Suppressor macrophage treated with lipopolysaccharide for 4 hours (primary cell): ENCODE measurements at regions not wholly inside any gene's neighbourhood (a gene's known extent, or its start where the extent isn't known, plus 50 kb on each side); places are given as distances from the start of the nearest gene placed in this dataset.

ENCODE experiments used
- DNase-seq: peaks from one replicate; pipeline ENCODE4 v3.0.0-alpha.2; 2020

GRCh38 chr5:116654925-116655324, 80.3 kb upstream of the SEMA6A start:
- DNase-seq, result no peak

GRCh38 chr5:116652903-116653302, 78.3 kb upstream of the SEMA6A start:
- no peak for DNase-seq

DNA sequence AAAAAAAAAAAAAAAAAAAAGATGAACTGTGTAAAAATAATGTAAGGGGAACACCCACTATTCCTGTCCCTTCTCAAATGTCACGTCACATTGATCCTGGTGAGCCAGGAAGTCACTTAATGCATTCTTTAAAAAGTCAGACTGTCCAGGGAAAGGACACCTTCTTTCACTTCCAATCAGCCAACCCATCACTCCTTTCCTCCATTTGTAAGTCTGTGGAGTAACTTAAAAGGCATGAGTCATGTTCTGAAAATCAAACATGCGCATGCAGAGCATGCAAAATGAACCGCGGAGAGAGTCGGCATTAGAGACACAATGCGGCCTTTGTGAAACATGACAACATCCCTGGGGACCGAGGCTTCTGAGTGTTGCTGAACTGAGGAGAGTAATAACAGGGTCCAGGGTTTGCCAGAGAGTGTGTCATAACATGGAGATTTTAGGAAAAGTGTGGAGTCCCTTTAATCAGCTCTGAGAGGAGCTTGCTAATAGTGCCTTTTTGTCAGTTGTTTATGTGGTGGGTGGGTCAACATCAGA, 77.6 kb upstream of the SEMA6A start:
- no peak for DNase-seq

DNA sequence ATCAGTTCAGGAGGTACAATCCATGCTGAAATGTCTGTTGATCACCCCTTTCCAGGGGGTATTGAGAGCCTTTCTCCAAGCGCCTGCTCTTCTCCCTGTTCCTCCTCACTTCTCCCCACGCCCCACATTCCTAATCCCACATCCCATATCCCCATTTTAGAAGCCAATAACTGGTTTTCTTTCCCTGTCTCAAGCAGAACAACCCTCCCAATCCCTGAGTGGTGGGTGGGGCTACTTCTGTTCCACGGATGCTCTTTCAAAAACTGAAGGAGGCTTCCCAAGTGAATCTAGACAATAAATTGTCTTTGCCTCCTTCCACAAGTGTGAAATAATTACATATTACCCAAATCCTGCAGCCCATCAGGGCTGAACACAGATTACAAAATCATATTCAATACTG, 77.0 kb upstream of the SEMA6A start:
- DNase-seq, result no peak

DNA sequence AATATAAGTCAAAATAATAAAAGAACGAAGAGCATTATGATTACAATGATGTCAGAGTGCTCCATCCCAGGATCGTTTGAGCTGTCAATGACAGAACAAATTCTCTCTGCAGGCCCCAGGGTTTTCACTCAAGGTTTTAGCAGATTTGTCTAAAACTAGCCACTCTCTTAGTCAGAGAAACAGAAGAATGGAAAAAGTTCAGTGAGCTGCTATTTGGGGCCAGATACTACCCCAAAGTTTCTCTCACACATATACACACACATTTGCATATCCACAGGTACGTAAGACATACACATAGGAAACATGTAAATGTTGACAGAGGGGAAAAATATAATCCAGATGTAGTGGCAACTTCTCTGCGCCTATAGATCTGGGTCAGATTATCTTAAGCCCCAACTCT, 76.3 kb upstream of the SEMA6A start:
- DNase-seq, result no peak

DNA sequence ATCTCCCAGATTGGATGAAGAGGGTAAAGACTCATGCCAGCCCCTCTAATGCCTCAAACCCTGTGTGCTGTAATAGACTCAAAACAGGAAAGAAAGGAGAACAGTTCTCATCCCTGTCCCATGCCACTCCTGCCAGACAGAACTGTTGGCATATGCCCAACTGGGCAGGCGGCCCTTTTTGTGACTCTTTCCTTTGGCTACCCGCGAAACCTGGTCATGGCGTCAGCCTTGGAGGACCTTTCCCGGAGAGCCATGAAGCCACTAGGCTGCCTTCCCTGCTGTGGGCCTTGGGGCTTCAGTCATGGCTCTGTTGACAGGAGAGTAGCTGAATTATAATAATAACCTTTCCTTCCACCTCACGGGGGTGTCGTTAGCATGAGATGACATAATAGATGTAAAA, 75.9 kb upstream of the SEMA6A start:
- DNase-seq, result no peak

- DNase-seq, result no peak
Measured at GRCh38 chr5:116646611-116647289, 72.1 kb upstream of the SEMA6A start.

DNA sequence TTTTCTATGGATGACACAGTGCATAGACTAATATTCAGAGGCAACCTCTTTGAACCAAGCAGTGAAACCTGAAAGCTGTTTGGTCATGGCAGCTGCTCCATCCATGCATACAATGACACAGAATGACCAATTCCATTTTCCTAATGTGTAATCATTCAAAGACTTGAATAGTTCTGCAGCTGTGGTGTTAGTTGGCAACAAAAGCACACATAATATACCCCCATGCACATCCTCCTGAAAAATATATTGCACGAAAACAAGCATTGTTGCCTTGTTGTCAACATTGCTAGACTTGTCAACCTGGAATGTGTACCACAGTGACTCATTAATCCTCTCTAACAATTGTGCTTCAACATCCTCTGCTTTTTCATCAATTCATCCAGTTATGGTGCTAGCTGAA, 71.0 kb upstream of the SEMA6A start:
- DNase-seq, result no peak

DNA sequence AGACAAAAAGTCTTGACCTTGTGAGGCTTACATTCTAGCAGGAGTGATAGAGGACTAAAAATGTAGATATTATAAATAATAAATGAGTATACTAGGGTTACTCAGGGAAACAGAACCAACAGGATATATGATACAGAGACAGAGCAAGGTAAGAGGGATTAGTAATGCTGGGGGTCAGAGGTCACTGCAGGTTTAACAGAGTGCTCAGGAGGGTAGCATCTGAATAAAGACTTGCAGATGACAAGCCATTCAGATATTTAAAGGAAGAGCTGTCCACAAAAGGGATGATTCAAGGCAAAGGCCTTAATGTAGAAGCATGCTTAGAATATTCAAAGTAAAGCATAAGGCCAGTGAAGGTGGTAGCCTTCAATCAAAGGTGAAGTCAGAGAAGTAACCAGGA, 65.6 kb upstream of the SEMA6A start:
- no peak for DNase-seq

GRCh38 chr5:116637149-116637740, 62.6 kb upstream of the SEMA6A start:
- DNase-seq, result no peak

DNA sequence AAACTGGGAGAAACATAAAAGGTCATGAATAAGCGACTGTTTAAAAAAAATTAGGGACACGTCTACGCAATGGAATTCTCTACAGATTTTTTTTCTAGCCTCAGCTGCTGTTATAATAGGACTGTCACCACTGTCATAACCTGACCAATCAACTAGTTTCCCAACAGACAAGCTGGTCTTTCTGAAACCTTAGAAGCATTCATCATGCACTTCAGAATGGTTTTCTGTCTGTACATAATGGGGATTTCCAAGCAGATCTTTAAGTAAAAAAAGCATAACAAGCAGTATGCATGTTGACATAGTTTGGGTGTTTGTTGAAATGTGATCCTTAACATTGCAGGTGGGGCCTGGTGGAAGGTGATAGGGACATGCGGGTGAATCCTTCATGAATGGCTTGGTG, 58.3 kb upstream of the SEMA6A start:
- no peak for DNase-seq

DNA sequence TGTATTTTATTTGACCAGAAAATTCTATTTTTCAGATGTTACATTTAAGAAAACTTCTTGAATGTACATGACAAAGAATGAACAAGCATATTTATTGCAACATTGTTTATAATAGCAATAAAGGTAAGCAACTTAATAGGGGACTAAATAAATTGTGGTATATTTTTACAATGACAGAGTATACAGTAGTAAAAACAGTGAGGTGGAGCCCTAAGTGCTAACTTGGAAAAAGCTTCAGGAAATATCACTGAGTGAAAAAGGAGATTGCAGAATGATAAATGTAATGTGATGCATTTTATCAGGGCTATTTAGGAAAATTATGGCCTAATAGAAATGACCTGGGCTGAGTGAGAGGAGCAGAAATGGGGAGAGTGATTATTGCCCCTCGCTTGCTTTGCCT, 56.5 kb upstream of the SEMA6A start:
- DNase-seq, result no peak

GRCh38 chr5:116629168-116629567, 54.5 kb upstream of the SEMA6A start:
- no peak for DNase-seq

- no peak for DNase-seq
Measured at GRCh38 chr5:116626945-116627679, 52.5 kb upstream of the SEMA6A start.

GRCh38 chr5:116626272-116626723, 51.7 kb upstream of the SEMA6A start:
- DNase-seq, result peak; percentile 16
